GM18907 (cell line): ENCODE measurements at regions not wholly inside any gene's neighbourhood (a gene's known extent, or its start where the extent isn't known, plus 50 kb on each side); places are given as distances from the start of the nearest gene placed in this dataset.

Experiments used
- ATAC-seq: cut with Tn5 transposase; IDR thresholded peaks from one replicate; pipeline ENCODE4 v1.9.1; 2021; ENCODE audit warnings: mild to moderate bottlenecking, moderate library complexity; ENCODE audit not compliant: unreplicated experiment

- no peak for ATAC-seq
Measured at GRCh38 chr2:126512026-126512425, 143.9 kb upstream of the GYPC start.

- ATAC-seq, result no peak
Measured at GRCh38 chr2:126513033-126513432, 142.9 kb upstream of the GYPC start.

GRCh38 chr2:126515471-126515870 lies 140.5 kb upstream of the GYPC start:
- no peak for ATAC-seq

- ATAC-seq, result no peak
Measured at GRCh38 chr2:126518196-126518595, 137.8 kb upstream of the GYPC start.

GRCh38 chr2:126527836-126528490 lies 128.0 kb upstream of the GYPC start:
- peak; percentile 94 for ATAC-seq

- ATAC-seq, result no peak
Measured at GRCh38 chr2:126531029-126531428, 124.9 kb upstream of the GYPC start.

- ATAC-seq, result no peak
Measured at GRCh38 chr2:126534478-126534877, 121.5 kb upstream of the GYPC start.

- no peak for ATAC-seq
Measured at GRCh38 chr2:126535408-126535807, 120.5 kb upstream of the GYPC start.

GRCh38 chr2:126536605-126537200 lies 119.3 kb upstream of the GYPC start:
- ATAC-seq, result no peak

- ATAC-seq, result no peak
Measured at GRCh38 chr2:126539101-126539500, 116.9 kb upstream of the GYPC start.

- ATAC-seq, result no peak
Measured at GRCh38 chr2:126542247-126542646, 113.7 kb upstream of the GYPC start.

- no peak for ATAC-seq
Measured at GRCh38 chr2:126543081-126543480, 112.9 kb upstream of the GYPC start.

GRCh38 chr2:126558029-126558428 lies 97.9 kb upstream of the GYPC start:
- no peak for ATAC-seq

- no peak for ATAC-seq
Measured at GRCh38 chr2:126568734-126569133, 87.2 kb upstream of the GYPC start.

GRCh38 chr2:126571403-126571802 lies 84.6 kb upstream of the GYPC start:
- ATAC-seq, result no peak

GRCh38 chr2:126575631-126576030 lies 80.3 kb upstream of the GYPC start:
- ATAC-seq, result no peak

- no peak for ATAC-seq
Measured at GRCh38 chr2:126579868-126580267, 76.1 kb upstream of the GYPC start.

GRCh38 chr2:126586317-126586716 lies 69.6 kb upstream of the GYPC start:
- ATAC-seq, result no peak

GRCh38 chr2:126599062-126599461 lies 56.9 kb upstream of the GYPC start:
- ATAC-seq, result no peak

- no peak for ATAC-seq
Measured at GRCh38 chr2:126600742-126601141, 55.2 kb upstream of the GYPC start.

GRCh38 chr2:126602334-126602733 lies 53.6 kb upstream of the GYPC start:
- ATAC-seq, result no peak
